ENCODE measurements at regions not wholly inside any gene's neighbourhood (a gene's known extent, or its start where the extent isn't known, plus 50 kb on each side); places are given as distances from the start of the nearest gene placed in this dataset.

DNA sequence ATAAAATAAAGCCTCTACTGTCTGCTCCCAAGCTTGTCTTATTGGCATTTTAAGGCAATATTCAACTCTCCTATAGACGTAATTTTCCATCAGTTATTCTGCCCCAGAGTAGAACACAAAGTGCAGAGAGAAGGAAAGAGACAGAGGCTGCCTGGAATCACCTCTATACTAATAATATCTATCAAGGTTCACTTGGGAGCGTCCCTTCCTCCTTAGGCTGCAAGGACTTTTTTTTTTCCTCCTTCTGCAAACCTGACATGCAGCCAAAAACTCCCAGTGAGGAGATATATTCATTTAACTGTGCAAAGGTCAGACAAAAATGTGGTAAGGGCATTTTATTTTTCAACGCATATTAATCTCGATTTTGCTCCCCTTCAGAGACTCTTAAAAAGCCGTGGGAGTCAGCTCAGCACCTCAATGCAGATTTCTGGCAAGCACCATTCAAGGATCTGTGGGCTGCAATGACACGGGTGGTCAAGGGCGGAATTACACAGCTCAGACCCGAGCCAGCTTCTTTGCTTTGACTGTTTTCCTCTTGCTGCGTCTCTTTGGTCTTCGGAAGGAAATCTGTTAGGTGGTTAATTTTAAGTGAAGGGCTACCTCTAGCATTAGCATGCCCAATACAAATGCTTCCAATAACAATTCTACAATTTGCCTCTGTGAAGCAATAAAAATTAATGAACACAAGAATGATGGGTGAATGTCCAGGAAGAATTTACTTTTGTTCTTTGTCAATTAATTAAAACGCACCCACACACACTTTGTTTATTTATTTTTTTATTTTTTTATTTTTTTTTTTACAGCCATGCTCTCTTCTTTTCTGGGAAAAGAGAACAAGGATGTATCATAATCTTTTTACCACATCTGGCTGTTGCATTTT, 587.7 kb upstream of the GRAMD2B start:
- no peaks in the 10 kb centered on the region for H3K9me3 ChIP-seq (ENCODE audit: control insufficient read depth, insufficient read depth, low read length)

DNA sequence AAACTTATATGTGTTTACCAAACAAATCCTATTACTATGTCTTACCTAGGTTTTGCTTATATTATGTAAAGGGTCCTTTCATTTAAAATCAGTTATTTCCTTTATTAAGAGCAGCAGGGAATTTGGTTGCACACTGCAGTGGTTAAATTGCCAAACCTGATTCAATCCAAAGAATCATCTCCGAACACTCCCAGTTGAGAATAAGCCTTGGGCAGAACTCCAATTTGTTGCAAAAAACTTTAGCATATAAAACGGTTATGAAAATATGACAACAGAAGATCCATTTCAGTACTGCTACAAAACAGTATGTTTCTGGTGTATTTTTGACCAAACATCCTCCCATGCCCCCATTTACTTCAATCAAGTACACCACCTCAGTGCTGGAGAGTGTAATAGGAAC, 587.0 kb upstream of the GRAMD2B start:
- Mint-ChIP-seq H3K36me3 (no peaks in the 10 kb centered on the region), H3K27me3 (ENCODE audit: low read depth in 2 of 2) (no peaks in the 10 kb centered on the region), H3K4me3 (no peak overlapping the region), H3K4me1 (no peaks in the 10 kb centered on the region), H3K27ac (no peak overlapping the region), H3K9me3 (peaks cover 4 to 7% of the 10 kb centered on the region in 2 donors)
- TF ChIP-seq, protein P1, sequence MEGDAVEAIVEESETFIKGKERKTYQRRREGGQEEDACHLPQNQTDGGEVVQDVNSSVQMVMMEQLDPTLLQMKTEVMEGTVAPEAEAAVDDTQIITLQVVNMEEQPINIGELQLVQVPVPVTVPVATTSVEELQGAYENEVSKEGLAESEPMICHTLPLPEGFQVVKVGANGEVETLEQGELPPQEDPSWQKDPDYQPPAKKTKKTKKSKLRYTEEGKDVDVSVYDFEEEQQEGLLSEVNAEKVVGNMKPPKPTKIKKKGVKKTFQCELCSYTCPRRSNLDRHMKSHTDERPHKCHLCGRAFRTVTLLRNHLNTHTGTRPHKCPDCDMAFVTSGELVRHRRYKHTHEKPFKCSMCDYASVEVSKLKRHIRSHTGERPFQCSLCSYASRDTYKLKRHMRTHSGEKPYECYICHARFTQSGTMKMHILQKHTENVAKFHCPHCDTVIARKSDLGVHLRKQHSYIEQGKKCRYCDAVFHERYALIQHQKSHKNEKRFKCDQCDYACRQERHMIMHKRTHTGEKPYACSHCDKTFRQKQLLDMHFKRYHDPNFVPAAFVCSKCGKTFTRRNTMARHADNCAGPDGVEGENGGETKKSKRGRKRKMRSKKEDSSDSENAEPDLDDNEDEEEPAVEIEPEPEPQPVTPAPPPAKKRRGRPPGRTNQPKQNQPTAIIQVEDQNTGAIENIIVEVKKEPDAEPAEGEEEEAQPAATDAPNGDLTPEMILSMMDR (IDR thresholded peaks at IDR 0.05), result no peak
- Histone ChIP-seq H3K27me3 (ENCODE audit: control insufficient read depth, insufficient read depth, low read length) (no peaks in the 10 kb centered on the region), H3K4me1 (ENCODE audit: control insufficient read depth, insufficient read depth, low read length) (no peaks in the 10 kb centered on the region), H3K27ac (ENCODE audit: low read length) (no peak overlapping the region), H3K36me3 (ENCODE audit: control insufficient read depth, insufficient read depth, low read length) (no peaks in the 10 kb centered on the region), H3K9me3 (ENCODE audit: control insufficient read depth, insufficient read depth, low read length) (peaks cover 2% of the 10 kb centered on the region), H3K4me3 (ENCODE audit: low read length) (no peak overlapping the region)
- 80% methylated on average over 2 of the region's 2 CpGs for WGBS (ENCODE audit: insufficient coverage)
- intact Hi-C loops (cut with micrococcal nuclease), result no loop called here
- ATAC-seq, result no peak
- DNase-seq, result no peak

More for the DNA sequence above, 587.7 kb upstream of the GRAMD2B start:
- Mint-ChIP-seq H3K4me1 (no peaks in the 10 kb centered on the region), H3K4me3 (no peak overlapping the region), H3K9me3 (peaks cover 2 to 7% of the 10 kb centered on the region in 2 donors), H3K27ac (no peak overlapping the region), H3K36me3 (no peaks in the 10 kb centered on the region), H3K27me3 (ENCODE audit: low read depth in 2 of 2) (no peaks in the 10 kb centered on the region)
- H3K36me3 ChIP-seq (ENCODE audit: control insufficient read depth, insufficient read depth, low read length), result no peaks in the 10 kb centered on the region
- 34% methylated on average over 9 of the region's 11 CpGs for whole genome bisulfite sequencing (ENCODE audit: insufficient coverage)
- no peak overlapping the region for H3K4me3 ChIP-seq (ENCODE audit: low read length)
- ATAC-seq (no peak), DNase-seq (no peak)
- no peaks in the 10 kb centered on the region for H3K4me1 ChIP-seq (ENCODE audit: control insufficient read depth, insufficient read depth, low read length)
- TF ChIP-seq, protein P1 (IDR thresholded peaks at IDR 0.05), result no peak
- intact Hi-C loops (cut with micrococcal nuclease), result no loop called here
- H3K27ac ChIP-seq (ENCODE audit: low read length), result no peak overlapping the region
- H3K27me3 ChIP-seq (ENCODE audit: control insufficient read depth, insufficient read depth, low read length), result no peaks in the 10 kb centered on the region

DNA sequence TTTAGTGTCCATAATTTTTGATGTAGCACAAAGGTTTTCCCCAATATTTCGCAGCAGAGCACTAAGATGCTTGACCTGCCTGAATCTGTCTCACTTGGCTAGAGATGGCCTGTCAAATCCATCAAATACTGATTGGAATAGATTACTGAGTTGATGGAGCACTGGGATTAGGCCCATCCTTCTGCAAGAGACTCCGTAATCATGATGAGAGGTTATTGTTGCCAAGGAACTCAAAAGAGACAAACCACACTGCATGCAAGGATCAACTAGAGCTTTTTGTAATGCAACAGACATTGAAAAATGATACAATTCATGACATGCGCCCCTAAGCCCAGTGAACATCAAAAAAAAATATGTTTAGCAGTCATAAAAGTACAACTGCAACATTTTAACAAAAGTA, 585.3 kb upstream of the GRAMD2B start:
- DNase-seq, result no peak
- Histone ChIP-seq H3K27me3 (ENCODE audit: control insufficient read depth, insufficient read depth, low read length) (no peaks in the 10 kb centered on the region), H3K36me3 (ENCODE audit: control insufficient read depth, insufficient read depth, low read length) (no peaks in the 10 kb centered on the region), H3K4me1 (ENCODE audit: control insufficient read depth, insufficient read depth, low read length) (no peaks in the 10 kb centered on the region), H3K4me3 (ENCODE audit: low read length) (no peak overlapping the region), H3K27ac (ENCODE audit: low read length) (no peak overlapping the region), H3K9me3 (ENCODE audit: control insufficient read depth, insufficient read depth, low read length) (peaks cover 9% of the 10 kb centered on the region)
- no peaks in the 10 kb centered on the region for H3K36me3 Mint-ChIP-seq
- H3K4me3 Mint-ChIP-seq, result no peak overlapping the region
- no peaks in the 10 kb centered on the region for H3K4me1 Mint-ChIP-seq
- H3K27me3 Mint-ChIP-seq (ENCODE audit: low read depth in 2 of 2), result no peaks in the 10 kb centered on the region
- intact Hi-C loops (cut with micrococcal nuclease), result no loop called here
- no peak overlapping the region for H3K27ac Mint-ChIP-seq
- ATAC-seq, result no peak
- TF ChIP-seq, protein P1 (IDR thresholded peaks at IDR 0.05), result no peak
- H3K9me3 Mint-ChIP-seq, result peaks cover 6 to 10% of the 10 kb centered on the region in 2 donors
- WGBS (ENCODE audit: insufficient coverage), result 91% methylated on average over 3 of the region's 3 CpGs

DNA sequence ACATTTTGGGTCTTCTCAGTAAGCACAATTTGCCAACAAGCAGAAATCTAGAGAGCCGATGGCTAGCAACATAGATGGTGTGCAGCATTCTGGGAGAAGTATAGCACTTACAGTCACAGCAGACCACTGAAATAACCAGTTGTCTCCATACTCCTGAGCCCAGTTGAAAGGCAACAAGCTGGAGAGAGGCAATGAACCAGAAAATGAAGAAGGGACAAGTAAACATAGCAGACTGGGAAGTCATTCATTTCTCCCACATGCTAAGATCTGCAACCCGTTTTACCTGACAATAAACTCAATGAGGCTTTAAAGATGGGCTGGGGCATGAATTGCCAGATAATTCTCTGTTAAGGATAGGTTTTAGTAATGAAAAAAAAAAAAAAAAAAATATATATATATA, 575.6 kb upstream of the GRAMD2B start:
- Mint-ChIP-seq H3K4me3 (no peak overlapping the region), H3K9me3 (peaks cover 5 to 11% of the 10 kb centered on the region in 2 donors), H3K27me3 (ENCODE audit: low read depth in 2 of 2) (no peaks in the 10 kb centered on the region), H3K4me1 (no peaks in the 10 kb centered on the region), H3K27ac (no peak overlapping the region), H3K36me3 (no peaks in the 10 kb centered on the region)
- ATAC-seq (no peak), DNase-seq (no peak)
- no peaks in the 10 kb centered on the region for H3K4me1 ChIP-seq (ENCODE audit: control insufficient read depth, insufficient read depth, low read length)
- no peak overlapping the region for H3K4me3 ChIP-seq (ENCODE audit: low read length)
- H3K27ac ChIP-seq (ENCODE audit: low read length), result no peak overlapping the region
- TF ChIP-seq, protein P1 (IDR thresholded peaks at IDR 0.05), result no peak
- H3K9me3 ChIP-seq (ENCODE audit: control insufficient read depth, insufficient read depth, low read length), result no peaks in the 10 kb centered on the region
- H3K27me3 ChIP-seq (ENCODE audit: control insufficient read depth, insufficient read depth, low read length), result no peaks in the 10 kb centered on the region
- 75% methylated on average over 1 of the region's 2 CpGs for WGBS (ENCODE audit: insufficient coverage)
- no peaks in the 10 kb centered on the region for H3K36me3 ChIP-seq (ENCODE audit: control insufficient read depth, insufficient read depth, low read length)
- intact Hi-C loops (cut with micrococcal nuclease), result no loop called here

Data from natural killer cell (primary cell).